ENCODE measurements at regions not wholly inside any gene's neighbourhood (a gene's known extent, or its start where the extent isn't known, plus 50 kb on each side); places are given as distances from the start of the nearest gene placed in this dataset.
"Not testable (repeated sequence)": the region's sequence is repeated elsewhere in the genome, so short reads cannot be mapped to it uniquely, and the experiment has no call there.

DNA sequence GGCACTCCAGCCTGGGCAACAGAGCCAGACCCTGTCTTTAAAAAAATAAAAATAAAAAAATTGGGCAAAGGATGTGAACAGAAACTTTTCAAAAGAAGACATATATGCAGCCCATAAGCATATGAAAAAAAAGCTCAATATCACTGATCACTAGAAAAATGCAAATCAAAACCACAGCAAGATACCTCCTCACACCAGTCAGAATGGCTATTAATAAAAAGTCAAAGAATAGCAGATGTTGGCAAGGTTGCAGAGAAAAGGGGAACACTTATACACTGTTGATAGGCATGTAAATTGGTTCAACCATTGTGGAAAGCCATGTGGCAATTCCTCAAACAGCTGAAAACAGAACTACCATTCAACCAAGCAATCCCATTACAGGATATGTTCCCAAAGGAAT lies 204.1 kb upstream of the SRD5A2 start:
- no peak for TF ChIP-seq POLR2A (IDR thresholded peaks at IDR 0.05; ENCODE audit: low read depth, low read length)
- TF ChIP-seq POLR2AphosphoS5 (IDR thresholded peaks at IDR 0.05; ENCODE audit: low read depth, low read length): no peak
- no peak for TF ChIP-seq TAF1 (IDR thresholded peaks at IDR 0.05; ENCODE audit: low read depth, low read length)
- no peak for TF ChIP-seq POU2F2 (IDR thresholded peaks at IDR 0.05; ENCODE audit: low read depth, low read length)
- TF ChIP-seq SPI1 (IDR thresholded peaks at IDR 0.05; ENCODE audit: low read depth, low read length): no peak
- FAIRE-seq (no peak), DNase-seq (ENCODE audit: insufficient read length, low spot score) (no peak)

DNA sequence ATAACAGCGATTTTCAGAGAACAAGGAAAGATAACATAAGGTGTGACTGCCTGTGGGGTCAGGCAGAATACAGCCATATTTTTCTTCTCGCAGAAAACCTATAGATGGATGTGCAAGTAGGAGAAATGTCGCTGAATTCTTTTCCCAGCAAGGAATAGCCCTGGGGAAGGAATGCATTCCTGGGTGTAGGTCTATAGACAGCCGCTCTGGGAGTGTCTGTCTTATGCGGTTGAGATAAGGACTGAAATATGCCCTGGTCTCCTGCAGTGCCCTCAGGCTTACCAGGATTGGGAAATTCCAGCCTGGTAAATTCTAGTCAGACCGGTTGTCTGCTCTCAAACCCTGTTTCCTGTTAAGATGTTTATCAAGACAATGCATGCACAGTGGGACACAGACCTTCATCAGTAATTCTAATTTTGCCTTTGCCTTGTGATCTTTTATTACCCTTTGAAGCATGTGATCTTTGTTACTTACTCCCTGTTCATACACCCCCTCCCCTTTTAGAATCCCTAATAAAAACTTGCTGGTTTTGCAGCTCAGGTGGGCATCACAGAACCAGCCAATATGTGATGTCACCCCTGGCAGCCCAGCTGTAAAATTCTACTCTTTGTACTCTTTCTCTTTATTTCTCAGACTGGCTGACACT lies 202.8 kb upstream of the SRD5A2 start:
- not testable (repeated sequence) for DNase-seq (ENCODE audit: insufficient read length, low spot score); FAIRE-seq

DNA sequence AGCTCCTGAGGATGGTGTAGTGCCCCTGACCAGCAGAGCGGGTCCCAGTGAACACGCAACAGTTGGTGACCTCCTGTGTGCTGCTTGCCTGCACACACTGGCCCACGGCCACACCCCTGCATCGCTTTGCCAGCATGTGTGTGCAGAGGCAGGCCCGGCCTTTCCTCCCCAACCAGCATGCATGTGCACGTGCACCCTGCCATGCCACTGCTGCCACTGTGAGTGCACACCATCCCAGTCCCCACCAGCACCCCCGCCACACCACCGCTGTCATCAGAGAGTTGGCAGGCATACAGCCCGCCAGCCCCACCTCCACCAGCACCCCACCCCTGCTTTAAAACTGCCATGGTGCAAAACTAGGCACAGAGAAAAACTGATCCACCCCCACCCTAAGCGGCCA lies 197.4 kb upstream of the SRD5A2 start:
- TF ChIP-seq SPI1 (IDR thresholded peaks at IDR 0.05; ENCODE audit: low read depth, low read length) (no peak), POLR2AphosphoS5 (IDR thresholded peaks at IDR 0.05; ENCODE audit: low read depth, low read length) (no peak), TAF1 (IDR thresholded peaks at IDR 0.05; ENCODE audit: low read depth, low read length) (no peak), POLR2A (IDR thresholded peaks at IDR 0.05; ENCODE audit: low read depth, low read length) (no peak), POU2F2 (IDR thresholded peaks at IDR 0.05; ENCODE audit: low read depth, low read length) (no peak), PAX5 (IDR thresholded peaks at IDR 0.05; ENCODE audit: insufficient read depth, low read length, severe bottlenecking) (no peak)
- no peak for DNase-seq (ENCODE audit: insufficient read length, low spot score)
- FAIRE-seq: no peak

DNA sequence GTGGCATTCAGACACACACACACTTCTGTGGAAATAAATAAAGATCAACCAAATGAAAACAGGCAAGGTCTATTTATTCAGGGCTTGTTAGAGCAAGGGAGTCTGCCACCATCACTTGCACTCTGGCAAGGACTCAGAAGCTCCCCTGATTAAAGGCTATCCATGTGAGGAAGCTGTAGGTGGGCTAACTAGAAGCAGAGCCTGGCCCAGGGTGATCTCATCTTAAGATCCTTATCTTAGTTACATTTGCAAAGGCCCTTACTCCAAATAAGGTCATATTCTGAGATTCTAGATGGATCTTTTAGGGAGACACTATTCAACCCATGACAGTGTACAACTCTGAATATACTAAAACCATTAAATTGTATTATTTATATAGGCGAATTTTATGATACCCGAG lies 190.0 kb upstream of the SRD5A2 start:
- FAIRE-seq (no peak), DNase-seq (ENCODE audit: insufficient read length, low spot score) (no peak)
- TF ChIP-seq SPI1 (IDR thresholded peaks at IDR 0.05; ENCODE audit: low read depth, low read length) (no peak), POLR2AphosphoS5 (IDR thresholded peaks at IDR 0.05; ENCODE audit: low read depth, low read length) (no peak), POLR2A (IDR thresholded peaks at IDR 0.05; ENCODE audit: low read depth, low read length) (no peak), PAX5 (IDR thresholded peaks at IDR 0.05; ENCODE audit: insufficient read depth, low read length, severe bottlenecking) (no peak)

DNA sequence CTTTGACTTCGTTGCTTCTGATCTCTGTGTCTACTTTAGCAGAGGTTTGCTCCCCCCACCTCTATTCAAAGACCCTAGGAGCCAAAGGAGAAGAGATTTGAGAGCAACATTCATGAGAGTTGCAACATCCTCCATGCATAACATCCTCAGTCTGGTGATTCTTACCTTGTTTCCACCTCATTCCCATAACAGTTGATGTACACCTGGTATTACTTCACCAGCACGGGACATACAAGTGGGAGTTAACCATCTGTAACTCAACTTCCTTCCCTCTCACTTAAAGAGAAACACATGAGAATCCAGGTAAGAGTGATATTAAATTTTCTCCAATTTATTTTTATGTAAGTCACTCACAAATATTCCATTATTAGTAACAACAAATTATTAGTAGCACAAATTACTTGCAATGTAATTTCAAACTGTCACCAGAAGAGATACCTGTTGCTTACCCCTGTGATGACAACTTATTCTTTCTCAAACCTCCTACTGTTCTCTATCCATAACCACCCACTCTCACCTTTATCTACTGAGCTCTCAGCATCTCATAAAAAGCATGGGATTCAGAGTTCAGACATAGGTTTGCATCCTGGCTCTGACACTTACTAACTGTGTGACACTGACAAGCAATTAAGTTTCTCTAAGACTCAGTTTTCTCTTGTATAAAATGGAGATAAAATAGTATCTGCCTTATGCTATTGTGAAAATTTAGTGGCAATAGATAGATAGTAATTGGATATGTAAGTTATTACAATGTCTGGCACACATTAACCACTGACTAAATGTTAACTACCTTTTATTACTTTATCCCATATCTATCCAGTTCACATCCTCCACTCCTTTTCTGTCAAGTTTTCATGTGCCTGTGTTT lies 184.6 kb upstream of the SRD5A2 start:
- DNase-seq (ENCODE audit: insufficient read length, low spot score): no peak
- peak; percentile 66 for FAIRE-seq
- TF ChIP-seq POU2F2 (IDR thresholded peaks at IDR 0.05; ENCODE audit: low read depth, low read length) (no peak), SPI1 (IDR thresholded peaks at IDR 0.05; ENCODE audit: low read depth, low read length) (no peak), POLR2AphosphoS5 (IDR thresholded peaks at IDR 0.05; ENCODE audit: low read depth, low read length) (no peak), PAX5 (IDR thresholded peaks at IDR 0.05; ENCODE audit: insufficient read depth, low read length, severe bottlenecking) (no peak), TAF1 (IDR thresholded peaks at IDR 0.05; ENCODE audit: low read depth, low read length) (no peak), POLR2A (IDR thresholded peaks at IDR 0.05; ENCODE audit: low read depth, low read length) (no peak)

DNA sequence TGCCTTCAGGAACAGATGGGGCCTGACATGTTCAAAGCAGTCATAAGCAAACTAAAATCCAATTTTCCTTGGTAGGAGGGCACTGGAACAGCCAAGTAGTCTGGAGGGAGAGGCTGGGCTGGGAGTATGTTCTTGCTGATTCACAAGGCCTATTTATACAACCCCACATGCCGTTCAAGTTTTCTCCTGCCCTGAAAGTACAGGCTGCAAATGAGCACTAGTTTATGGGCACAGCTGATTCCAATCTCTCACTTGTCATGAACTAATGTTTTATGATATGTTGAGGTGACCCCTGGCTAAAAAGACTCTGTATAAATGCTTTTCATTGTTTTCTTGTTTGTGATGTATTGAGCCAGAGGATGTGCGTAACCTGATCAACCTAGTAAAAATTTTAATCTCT lies 183.4 kb upstream of the SRD5A2 start:
- DNase-seq (ENCODE audit: insufficient read length, low spot score) (no peak), FAIRE-seq (no peak)
- TF ChIP-seq TAF1 (IDR thresholded peaks at IDR 0.05; ENCODE audit: low read depth, low read length): no peak
- no peak for TF ChIP-seq POU2F2 (IDR thresholded peaks at IDR 0.05; ENCODE audit: low read depth, low read length)
- no peak for TF ChIP-seq SPI1 (IDR thresholded peaks at IDR 0.05; ENCODE audit: low read depth, low read length)
- TF ChIP-seq POLR2A (IDR thresholded peaks at IDR 0.05; ENCODE audit: low read depth, low read length): no peak
- no peak for TF ChIP-seq POLR2AphosphoS5 (IDR thresholded peaks at IDR 0.05; ENCODE audit: low read depth, low read length)
- TF ChIP-seq PAX5 (IDR thresholded peaks at IDR 0.05; ENCODE audit: insufficient read depth, low read length, severe bottlenecking): no peak

DNA sequence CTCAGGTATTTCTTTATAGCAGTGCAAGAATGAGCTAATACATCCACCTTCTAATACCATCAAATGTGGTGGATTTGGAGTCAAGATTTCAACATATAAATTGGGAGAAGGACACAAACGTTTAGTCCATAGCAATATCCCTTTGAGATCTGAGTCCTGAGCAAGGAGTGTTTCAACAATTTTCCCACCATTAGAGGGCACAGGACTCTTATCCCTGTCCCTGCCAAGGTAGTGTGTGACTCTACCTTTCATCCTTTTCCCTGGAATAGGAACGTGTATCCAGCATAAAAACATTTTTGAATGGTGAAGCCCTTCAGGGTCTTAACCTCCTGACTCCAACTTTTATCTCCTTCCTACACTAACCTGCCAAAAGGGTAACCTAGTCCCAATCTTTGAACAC lies 181.3 kb upstream of the SRD5A2 start:
- TF ChIP-seq POU2F2 (IDR thresholded peaks at IDR 0.05; ENCODE audit: low read depth, low read length): no peak
- TF ChIP-seq POLR2A (IDR thresholded peaks at IDR 0.05; ENCODE audit: low read depth, low read length): no peak
- TF ChIP-seq PAX5 (IDR thresholded peaks at IDR 0.05; ENCODE audit: insufficient read depth, low read length, severe bottlenecking): no peak
- TF ChIP-seq TAF1 (IDR thresholded peaks at IDR 0.05; ENCODE audit: low read depth, low read length): no peak
- DNase-seq (ENCODE audit: insufficient read length, low spot score) (no peak), FAIRE-seq (no peak)

DNA sequence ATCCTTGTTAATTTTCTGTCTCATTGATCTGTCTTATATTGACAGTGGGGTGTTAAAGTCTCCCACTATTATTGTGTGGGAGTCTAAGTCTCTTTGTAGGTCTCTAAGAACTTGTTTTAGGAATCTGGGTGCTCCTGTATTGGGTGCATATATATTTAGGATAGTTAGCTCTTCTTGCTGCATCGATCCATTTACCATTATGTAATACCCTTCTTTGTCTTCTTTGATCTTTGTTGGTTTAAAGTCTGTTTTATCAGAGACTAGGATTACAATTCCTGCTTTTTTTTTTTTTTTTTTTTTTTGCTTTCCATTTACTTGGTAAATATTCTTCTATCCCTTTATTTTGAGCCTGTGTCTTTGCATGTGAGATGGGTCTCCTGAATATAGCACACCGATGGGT lies 176.6 kb upstream of the SRD5A2 start:
- not testable (repeated sequence) for DNase-seq (ENCODE audit: insufficient read length, low spot score); FAIRE-seq

DNA sequence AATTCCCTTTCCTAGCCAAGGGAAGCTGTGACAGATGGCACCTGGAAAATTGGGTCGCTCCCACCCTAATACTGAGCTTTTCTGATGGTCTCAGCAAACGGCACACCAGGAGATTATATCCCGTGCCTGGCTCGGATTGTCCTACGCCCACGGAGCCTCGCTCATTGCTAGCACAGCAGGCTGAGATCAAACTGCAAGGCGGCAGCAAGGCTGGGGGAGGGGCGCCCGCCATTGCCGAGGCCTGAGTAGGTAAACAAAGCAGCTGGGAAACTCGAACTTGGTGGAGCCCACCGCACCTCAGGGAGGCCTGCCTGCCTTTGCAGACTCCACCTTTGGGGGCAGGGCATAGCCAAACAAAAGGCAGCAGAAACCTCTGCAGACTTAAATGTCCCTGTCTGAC lies 168.0 kb upstream of the SRD5A2 start:
- DNase-seq (ENCODE audit: insufficient read length, low spot score); FAIRE-seq: not testable (repeated sequence)

DNA sequence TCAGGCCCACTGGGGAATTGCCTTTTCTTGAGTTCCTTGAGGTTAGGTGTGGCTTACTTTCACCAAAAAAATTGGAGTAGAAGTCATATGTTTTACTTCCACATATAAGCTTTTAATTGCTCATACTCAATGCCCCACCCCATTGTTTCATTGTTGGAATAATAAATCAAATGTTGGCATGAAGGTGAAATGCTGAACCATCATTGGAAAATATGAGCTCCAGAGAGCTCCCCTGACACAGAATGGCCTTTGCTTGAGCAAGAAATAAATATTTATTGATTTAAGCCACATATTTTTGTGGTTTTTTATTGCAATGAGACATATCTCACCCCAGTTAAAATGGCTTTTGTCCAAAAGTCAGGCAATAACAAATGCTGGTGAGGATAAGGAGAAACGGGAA lies 167.3 kb upstream of the SRD5A2 start:
- TF ChIP-seq POLR2AphosphoS5 (IDR thresholded peaks at IDR 0.05; ENCODE audit: low read depth, low read length) (no peak), POLR2A (IDR thresholded peaks at IDR 0.05; ENCODE audit: low read depth, low read length) (no peak), POU2F2 (IDR thresholded peaks at IDR 0.05; ENCODE audit: low read depth, low read length) (no peak), SPI1 (IDR thresholded peaks at IDR 0.05; ENCODE audit: low read depth, low read length) (no peak), PAX5 (IDR thresholded peaks at IDR 0.05; ENCODE audit: insufficient read depth, low read length, severe bottlenecking) (no peak), TAF1 (IDR thresholded peaks at IDR 0.05; ENCODE audit: low read depth, low read length) (no peak)
- no peak for DNase-seq (ENCODE audit: insufficient read length, low spot score)
- FAIRE-seq: no peak

DNA sequence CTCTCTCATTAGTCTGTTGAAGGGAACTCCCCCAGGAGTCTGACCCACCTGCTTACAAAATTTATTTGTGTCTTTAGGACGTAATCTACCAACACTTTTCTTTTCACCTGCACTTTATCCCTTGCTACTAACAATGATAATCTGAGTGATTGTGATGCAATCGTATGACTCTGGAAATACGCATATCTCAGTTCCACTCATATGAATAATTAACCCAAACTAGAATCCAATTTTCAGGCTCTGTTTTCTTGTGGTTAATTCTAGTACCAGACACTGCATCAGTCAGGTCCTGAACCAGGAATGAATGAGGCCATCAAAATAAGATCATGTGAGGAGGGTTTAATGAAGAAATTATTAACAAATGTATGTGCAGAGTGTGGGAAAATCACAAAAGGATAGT lies 158.4 kb upstream of the SRD5A2 start:
- DNase-seq (ENCODE audit: insufficient read length, low spot score) (no peak), FAIRE-seq (no peak)
- TF ChIP-seq POLR2AphosphoS5 (IDR thresholded peaks at IDR 0.05; ENCODE audit: low read depth, low read length) (no peak), POU2F2 (IDR thresholded peaks at IDR 0.05; ENCODE audit: low read depth, low read length) (no peak), TAF1 (IDR thresholded peaks at IDR 0.05; ENCODE audit: low read depth, low read length) (no peak), PAX5 (IDR thresholded peaks at IDR 0.05; ENCODE audit: insufficient read depth, low read length, severe bottlenecking) (no peak), SPI1 (IDR thresholded peaks at IDR 0.05; ENCODE audit: low read depth, low read length) (no peak), POLR2A (IDR thresholded peaks at IDR 0.05; ENCODE audit: low read depth, low read length) (no peak)

Measured in GM12891 (cell line).